ENCODE measurements at regions not wholly inside any gene's neighbourhood (a gene's known extent, or its start where the extent isn't known, plus 50 kb on each side); places are given as distances from the start of the nearest gene placed in this dataset.

- in situ Hi-C loops (cut with MboI; ENCODE audit: low pct_unique_long_range_greater_than_20kb, low sequenced_read_pairs, unreplicated experiment): no loop called here
Observed at GRCh38 chr4:134663742-134664141, 462.2 kb upstream of the PABPC4L start.

GRCh38 chr4:134650461-134650860, 448.9 kb upstream of the PABPC4L start:
- no peak for DNase-seq (ENCODE audit: low spot score)
- in situ Hi-C loops (cut with MboI; ENCODE audit: low pct_unique_long_range_greater_than_20kb, low sequenced_read_pairs, unreplicated experiment): no loop called here
- TF ChIP-seq, protein P1, sequence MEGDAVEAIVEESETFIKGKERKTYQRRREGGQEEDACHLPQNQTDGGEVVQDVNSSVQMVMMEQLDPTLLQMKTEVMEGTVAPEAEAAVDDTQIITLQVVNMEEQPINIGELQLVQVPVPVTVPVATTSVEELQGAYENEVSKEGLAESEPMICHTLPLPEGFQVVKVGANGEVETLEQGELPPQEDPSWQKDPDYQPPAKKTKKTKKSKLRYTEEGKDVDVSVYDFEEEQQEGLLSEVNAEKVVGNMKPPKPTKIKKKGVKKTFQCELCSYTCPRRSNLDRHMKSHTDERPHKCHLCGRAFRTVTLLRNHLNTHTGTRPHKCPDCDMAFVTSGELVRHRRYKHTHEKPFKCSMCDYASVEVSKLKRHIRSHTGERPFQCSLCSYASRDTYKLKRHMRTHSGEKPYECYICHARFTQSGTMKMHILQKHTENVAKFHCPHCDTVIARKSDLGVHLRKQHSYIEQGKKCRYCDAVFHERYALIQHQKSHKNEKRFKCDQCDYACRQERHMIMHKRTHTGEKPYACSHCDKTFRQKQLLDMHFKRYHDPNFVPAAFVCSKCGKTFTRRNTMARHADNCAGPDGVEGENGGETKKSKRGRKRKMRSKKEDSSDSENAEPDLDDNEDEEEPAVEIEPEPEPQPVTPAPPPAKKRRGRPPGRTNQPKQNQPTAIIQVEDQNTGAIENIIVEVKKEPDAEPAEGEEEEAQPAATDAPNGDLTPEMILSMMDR (IDR thresholded peaks at IDR 0.05; ENCODE audit: extremely low read depth, insufficient read depth, missing control alignments): peak; percentile 6

More at GRCh38 chr4:134663742-134664141, 462.2 kb upstream of the PABPC4L start:
- no peak for DNase-seq (ENCODE audit: low spot score)
- TF ChIP-seq, protein P1 (IDR thresholded peaks at IDR 0.05; ENCODE audit: extremely low read depth, insufficient read depth, missing control alignments): no peak

DNA sequence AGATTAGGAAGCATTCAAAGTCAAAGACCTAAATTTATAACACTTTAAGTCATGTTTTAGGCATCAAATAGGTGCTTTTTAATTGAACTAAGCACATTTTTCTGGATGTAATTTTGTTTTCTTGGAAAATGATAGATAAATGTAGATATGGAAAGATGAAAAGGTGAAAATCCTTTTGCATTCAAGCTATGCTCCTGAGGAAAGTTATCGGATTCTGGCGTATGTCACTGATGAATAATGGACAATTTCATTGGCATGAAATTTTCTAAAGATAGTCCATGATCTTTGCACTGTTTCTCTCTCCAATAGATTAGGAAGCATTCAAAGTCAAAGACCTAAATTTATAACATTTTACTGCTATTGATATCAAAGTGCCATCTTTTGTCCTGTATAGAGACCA, 444.2 kb upstream of the PABPC4L start:
- in situ Hi-C loops (cut with MboI; ENCODE audit: low pct_unique_long_range_greater_than_20kb, low sequenced_read_pairs, unreplicated experiment): no loop called here
- TF ChIP-seq, protein P1 (IDR thresholded peaks at IDR 0.05; ENCODE audit: extremely low read depth, insufficient read depth, missing control alignments): no peak
- DNase-seq (ENCODE audit: low spot score): no peak

DNA sequence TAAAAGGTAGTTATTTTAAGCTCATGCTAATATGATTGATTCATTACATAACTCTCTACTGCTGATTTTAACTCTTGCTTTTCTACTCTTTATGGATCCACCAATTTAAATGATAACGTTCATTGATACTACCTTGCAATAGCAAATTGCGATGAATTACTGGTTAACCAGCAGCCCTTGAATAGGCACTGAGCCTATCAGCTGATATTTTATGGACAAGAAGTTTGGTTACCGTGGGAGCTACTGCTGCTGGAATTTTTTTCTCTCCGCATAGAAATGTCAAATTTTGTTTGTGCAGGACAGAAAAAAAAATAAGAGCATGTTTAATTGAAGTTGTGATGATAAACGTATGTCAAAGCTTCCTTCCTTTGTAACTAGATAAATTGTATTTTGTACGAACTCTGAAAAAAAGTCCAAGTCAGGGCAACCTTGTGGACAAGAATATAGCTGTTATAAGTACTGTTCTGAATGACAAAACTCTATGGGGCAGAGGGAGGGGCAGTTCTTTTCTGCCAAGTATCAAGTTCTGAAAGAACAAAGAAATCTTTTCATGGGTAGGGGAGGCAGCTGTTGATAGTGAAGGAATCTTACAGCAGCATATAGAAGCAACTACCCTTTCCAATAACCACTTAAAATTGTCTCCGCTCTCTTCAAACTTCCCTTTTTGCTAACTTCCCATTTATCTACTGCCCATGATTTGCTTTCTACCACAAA, 434.9 kb upstream of the PABPC4L start:
- no peak for DNase-seq (ENCODE audit: low spot score)
- TF ChIP-seq, protein P1 (IDR thresholded peaks at IDR 0.05; ENCODE audit: extremely low read depth, insufficient read depth, missing control alignments): no peak

GRCh38 chr4:134634301-134634700, 432.7 kb upstream of the PABPC4L start:
- TF ChIP-seq, protein P1 (IDR thresholded peaks at IDR 0.05; ENCODE audit: extremely low read depth, insufficient read depth, missing control alignments): no peak
- no peak for DNase-seq (ENCODE audit: low spot score)
- in situ Hi-C loops (cut with MboI; ENCODE audit: low pct_unique_long_range_greater_than_20kb, low sequenced_read_pairs, unreplicated experiment): no loop called here

More for the DNA sequence above, 434.9 kb upstream of the PABPC4L start:
- in situ Hi-C loops (cut with MboI; ENCODE audit: low pct_unique_long_range_greater_than_20kb, low sequenced_read_pairs, unreplicated experiment): no loop called here

GRCh38 chr4:134632056-134632455, 430.5 kb upstream of the PABPC4L start:
- in situ Hi-C loops (cut with MboI; ENCODE audit: low pct_unique_long_range_greater_than_20kb, low sequenced_read_pairs, unreplicated experiment): no loop called here
- DNase-seq (ENCODE audit: low spot score): no peak
- TF ChIP-seq, protein P1 (IDR thresholded peaks at IDR 0.05; ENCODE audit: extremely low read depth, insufficient read depth, missing control alignments): no peak
